Calu3 (cell line): ENCODE measurements at regions not wholly inside any gene's neighbourhood (a gene's known extent, or its start where the extent isn't known, plus 50 kb on each side); places are given as distances from the start of the nearest gene placed in this dataset.
"Not testable (repeated sequence)": the region's sequence is repeated elsewhere in the genome, so short reads cannot be mapped to it uniquely, and the experiment has no call there.

Source experiments
- BruUV-seq: library from RNA; stranded (reverse); fragments of 400-500 nt; replicated peaks from 2 replicates; lab custom pipeline; 2021; lab: Mats Ljungman, UMichigan
- CTCF ChIA-PET: fragments of 300-600 bp; sonication (Branson Sonifier 250); formaldehyde crosslinking; loops from one replicate; lab custom pipeline; 2022; ENCODE audit warnings: antibody characterized with exemption; lab: Charles Lee
- DNase-seq: peaks from one replicate; pipeline ENCODE4 v3.0.0; 2022
- H3K27ac Mint-ChIP-seq: one replicate; pipeline ENCODE4 v1.8.0; 2022; ENCODE audit warnings: mixed read lengths; ENCODE audit not compliant: unreplicated experiment
- H3K27me3 Mint-ChIP-seq: one replicate; pipeline ENCODE4 v1.8.0; 2022; ENCODE audit warnings: mixed read lengths; ENCODE audit not compliant: unreplicated experiment
- H3K36me3 Mint-ChIP-seq: one replicate; pipeline ENCODE4 v1.8.0; 2022; ENCODE audit warnings: mild to moderate bottlenecking, moderate library complexity, mixed read lengths; ENCODE audit not compliant: insufficient read depth, unreplicated experiment
- H3K4me1 Mint-ChIP-seq: one replicate; pipeline ENCODE4 v1.8.0; 2022; ENCODE audit warnings: mild to moderate bottlenecking, low read depth, mixed read lengths; ENCODE audit not compliant: unreplicated experiment
- H3K4me3 Mint-ChIP-seq: one replicate; pipeline ENCODE4 v1.8.0; 2022; ENCODE audit warnings: mild to moderate bottlenecking, low read depth, moderate library complexity, mixed read lengths; ENCODE audit not compliant: unreplicated experiment
- H3K9me3 Mint-ChIP-seq: one replicate; pipeline ENCODE4 v1.8.0; 2022; ENCODE audit warnings: low read depth, mixed read lengths; ENCODE audit not compliant: unreplicated experiment
- intact Hi-C: fragments of 100-400 bp; cut with micrococcal nuclease; formaldehyde crosslinking; loops from one replicate; pipeline ENCODE4 v1.10.0; 2022; ENCODE audit not compliant: unreplicated experiment
- TF ChIP-seq, protein P1 (sequence below): fragments of 200-600 bp; IDR thresholded peaks from one replicate; pipeline ENCODE4 v1.8.0; 2022; ENCODE audit warnings: antibody characterized with exemption; ENCODE audit not compliant: unreplicated experiment

DNA sequence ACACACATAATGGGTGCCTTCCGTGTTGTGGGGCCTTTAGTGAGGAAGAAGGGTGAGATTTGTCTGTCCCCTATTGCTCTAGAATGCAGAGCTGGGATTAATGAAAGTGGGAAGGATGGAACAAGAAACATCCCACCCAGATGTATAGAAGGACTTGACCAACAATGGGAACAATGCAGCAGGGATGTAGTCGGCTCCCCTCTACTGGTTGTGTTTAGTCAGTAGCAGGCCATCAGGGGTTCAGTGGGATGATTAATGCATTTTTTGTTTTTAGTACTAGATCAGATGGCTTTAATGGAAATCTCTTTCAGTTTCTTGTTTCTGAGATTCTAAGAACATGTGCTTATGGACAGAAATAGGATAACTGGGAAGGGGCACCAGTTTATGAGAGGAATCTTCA is 156.0 kb upstream of the ROPN1 start:
- no TSS peak for BruUV-seq
- peaks cover 48% of the 10 kb centered on the region for H3K27me3 Mint-ChIP-seq
- H3K27ac Mint-ChIP-seq: no peak overlapping the region

DNA sequence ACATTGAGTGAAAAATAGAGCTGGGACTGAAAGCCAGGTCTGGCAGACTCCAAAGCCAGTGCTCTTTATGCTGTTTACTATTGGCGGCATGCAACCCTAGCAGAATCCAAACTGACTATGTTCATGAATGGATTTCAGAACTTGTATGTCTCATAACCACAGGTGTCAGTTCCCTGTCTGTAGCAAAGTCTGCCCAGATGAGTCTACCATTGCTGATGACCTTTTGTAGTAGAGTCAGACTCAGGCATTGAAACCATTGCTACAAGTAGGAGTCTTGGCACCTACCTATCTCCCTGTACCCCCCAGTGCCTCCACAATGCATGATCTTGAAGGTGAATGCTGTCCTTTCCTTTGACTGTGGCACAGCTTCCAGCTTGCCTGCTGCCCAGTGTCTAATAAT is 157.2 kb upstream of the ROPN1 start:
- CTCF ChIA-PET: no interaction called here
- intact Hi-C loops: no loop called here
- no peak overlapping the region for H3K4me3 Mint-ChIP-seq
- no peaks in the 10 kb centered on the region for H3K9me3 Mint-ChIP-seq
- no peaks in the 10 kb centered on the region for H3K4me1 Mint-ChIP-seq
- no peak for DNase-seq
- no peaks in the 10 kb centered on the region for H3K36me3 Mint-ChIP-seq
- TF ChIP-seq, protein P1, sequence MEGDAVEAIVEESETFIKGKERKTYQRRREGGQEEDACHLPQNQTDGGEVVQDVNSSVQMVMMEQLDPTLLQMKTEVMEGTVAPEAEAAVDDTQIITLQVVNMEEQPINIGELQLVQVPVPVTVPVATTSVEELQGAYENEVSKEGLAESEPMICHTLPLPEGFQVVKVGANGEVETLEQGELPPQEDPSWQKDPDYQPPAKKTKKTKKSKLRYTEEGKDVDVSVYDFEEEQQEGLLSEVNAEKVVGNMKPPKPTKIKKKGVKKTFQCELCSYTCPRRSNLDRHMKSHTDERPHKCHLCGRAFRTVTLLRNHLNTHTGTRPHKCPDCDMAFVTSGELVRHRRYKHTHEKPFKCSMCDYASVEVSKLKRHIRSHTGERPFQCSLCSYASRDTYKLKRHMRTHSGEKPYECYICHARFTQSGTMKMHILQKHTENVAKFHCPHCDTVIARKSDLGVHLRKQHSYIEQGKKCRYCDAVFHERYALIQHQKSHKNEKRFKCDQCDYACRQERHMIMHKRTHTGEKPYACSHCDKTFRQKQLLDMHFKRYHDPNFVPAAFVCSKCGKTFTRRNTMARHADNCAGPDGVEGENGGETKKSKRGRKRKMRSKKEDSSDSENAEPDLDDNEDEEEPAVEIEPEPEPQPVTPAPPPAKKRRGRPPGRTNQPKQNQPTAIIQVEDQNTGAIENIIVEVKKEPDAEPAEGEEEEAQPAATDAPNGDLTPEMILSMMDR: no peak
- H3K27me3 Mint-ChIP-seq: peaks cover 43% of the 10 kb centered on the region
- H3K27ac Mint-ChIP-seq: no peak overlapping the region
- BruUV-seq: no TSS peak

More for the DNA sequence above, 156.0 kb upstream of the ROPN1 start:
- intact Hi-C loops: no loop called here
- H3K4me1 Mint-ChIP-seq: no peaks in the 10 kb centered on the region
- H3K4me3 Mint-ChIP-seq: no peak overlapping the region
- no peak for DNase-seq
- CTCF ChIA-PET: no interaction called here
- TF ChIP-seq, protein P1: no peak
- no peaks in the 10 kb centered on the region for H3K9me3 Mint-ChIP-seq
- H3K36me3 Mint-ChIP-seq: no peaks in the 10 kb centered on the region

DNA sequence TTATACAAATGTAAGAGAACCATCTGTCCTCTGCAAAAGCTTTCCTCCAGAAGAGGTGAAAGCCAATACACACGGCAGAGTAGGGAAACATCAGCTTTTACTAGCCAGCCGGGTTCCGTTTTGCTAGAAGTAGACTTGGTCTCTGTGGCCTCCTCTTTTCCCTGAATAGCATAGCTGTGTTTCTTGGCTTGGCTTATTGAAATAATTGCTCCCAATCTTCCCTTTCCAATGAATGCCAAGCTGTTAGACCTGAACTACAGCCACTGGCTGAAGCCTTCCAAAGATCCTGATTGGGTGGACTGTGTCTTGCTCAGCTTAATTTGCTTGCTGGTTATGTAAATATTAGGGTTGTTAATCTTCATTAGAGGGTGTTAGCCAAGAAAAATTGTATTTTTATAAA is 157.8 kb upstream of the ROPN1 start:
- CTCF ChIA-PET: no interaction called here

DNA sequence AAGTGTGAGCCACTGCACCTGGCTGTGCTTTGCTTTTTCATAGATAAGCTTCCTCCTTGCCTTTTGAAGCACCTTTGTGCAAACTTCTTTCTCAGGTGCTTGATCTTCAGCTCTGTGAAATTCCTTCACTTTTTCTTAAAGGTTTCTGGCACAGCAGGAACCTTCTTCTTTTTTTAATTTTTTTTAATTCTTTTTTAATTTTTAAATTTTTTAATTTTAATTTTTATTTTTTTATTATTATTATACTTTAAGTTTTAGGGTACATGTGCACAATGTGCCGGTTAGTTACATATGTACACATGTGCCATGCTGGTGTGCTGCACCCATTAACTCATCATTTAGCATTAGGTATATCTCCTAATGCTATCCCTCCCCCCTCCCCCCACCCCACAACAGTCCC is 161.0 kb upstream of the ROPN1 start:
- H3K9me3 Mint-ChIP-seq, DNase-seq, H3K4me3 Mint-ChIP-seq, intact Hi-C loops, H3K4me1 Mint-ChIP-seq, BruUV-seq, H3K36me3 Mint-ChIP-seq, H3K27ac Mint-ChIP-seq: not testable (repeated sequence)
- H3K27me3 Mint-ChIP-seq: peaks cover 13% of the 10 kb centered on the region
- CTCF ChIA-PET: interaction anchor here (0.7 kb wide), 1 partner anchor 141 kb away, joined by 3 read pairs; no protein-coding TSS in a partner anchor

More for the DNA sequence above, 157.8 kb upstream of the ROPN1 start:
- Mint-ChIP-seq H3K27me3 (peaks cover 37% of the 10 kb centered on the region), H3K9me3 (no peaks in the 10 kb centered on the region), H3K4me3 (no peak overlapping the region), H3K36me3 (no peaks in the 10 kb centered on the region), H3K4me1 (no peaks in the 10 kb centered on the region), H3K27ac (no peak overlapping the region)
- no TSS peak for BruUV-seq
- DNase-seq: no peak
- intact Hi-C loops: no loop called here
- TF ChIP-seq, protein P1: no peak

DNA sequence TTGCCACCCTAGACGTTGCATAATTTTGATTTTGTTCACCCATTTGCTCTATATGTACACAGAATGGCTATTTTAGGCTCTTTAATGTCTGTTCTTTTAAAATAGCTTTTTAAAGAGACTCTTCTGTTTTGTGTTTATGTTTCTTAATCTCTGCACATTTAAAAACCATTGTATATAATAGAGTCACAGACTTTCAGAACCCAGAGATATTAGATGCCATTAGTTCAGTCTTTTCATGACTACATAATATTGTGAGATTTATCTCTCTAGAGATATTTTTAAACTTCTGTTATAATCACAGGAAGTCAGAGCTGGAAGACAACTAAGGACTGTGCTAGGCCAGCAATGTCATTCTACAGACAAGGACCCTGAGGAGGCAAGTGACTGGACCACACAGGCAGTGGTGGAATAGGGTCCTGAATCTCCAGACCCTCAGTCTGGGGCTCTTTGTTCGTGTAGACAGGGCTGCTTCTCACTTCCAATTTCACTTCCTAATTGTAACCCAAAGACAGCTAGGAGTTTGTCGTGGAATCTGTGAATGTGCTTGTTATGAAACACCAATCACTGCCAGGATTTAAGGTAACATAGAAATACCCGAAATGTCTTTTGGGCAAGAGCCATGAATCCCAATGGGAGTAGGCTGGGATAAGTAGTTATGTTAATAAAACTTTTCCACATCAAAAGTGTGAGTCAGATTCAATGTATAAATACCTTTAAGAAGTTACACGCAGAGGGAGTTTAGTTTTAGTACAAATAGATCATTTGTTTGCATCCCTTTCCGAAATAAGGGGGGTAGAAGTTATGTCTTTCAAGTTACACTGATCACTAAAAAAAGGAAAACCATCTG is 165.2 kb upstream of the ROPN1 start:
- intact Hi-C loops: no loop called here
- Mint-ChIP-seq H3K27me3 (no peaks in the 10 kb centered on the region), H3K4me1 (no peaks in the 10 kb centered on the region), H3K9me3 (no peaks in the 10 kb centered on the region), H3K4me3 (no peak overlapping the region), H3K27ac (no peak overlapping the region), H3K36me3 (no peaks in the 10 kb centered on the region)
- CTCF ChIA-PET: interaction anchor here (0.5 kb wide), 1 partner anchor 129 kb away, joined by 4 read pairs; no protein-coding TSS in a partner anchor
- no TSS peak for BruUV-seq
- DNase-seq: no peak
- TF ChIP-seq, protein P1: no peak
